M059J (cell line): ENCODE measurements at regions not wholly inside any gene's neighbourhood (a gene's known extent, or its start where the extent isn't known, plus 50 kb on each side); places are given as distances from the start of the nearest gene placed in this dataset.

ENCODE experiments used
- DNase-seq: peaks from one replicate; pipeline ENCODE4 v3.0.0-alpha.2; 2012; ENCODE audit warnings: low read depth

DNA sequence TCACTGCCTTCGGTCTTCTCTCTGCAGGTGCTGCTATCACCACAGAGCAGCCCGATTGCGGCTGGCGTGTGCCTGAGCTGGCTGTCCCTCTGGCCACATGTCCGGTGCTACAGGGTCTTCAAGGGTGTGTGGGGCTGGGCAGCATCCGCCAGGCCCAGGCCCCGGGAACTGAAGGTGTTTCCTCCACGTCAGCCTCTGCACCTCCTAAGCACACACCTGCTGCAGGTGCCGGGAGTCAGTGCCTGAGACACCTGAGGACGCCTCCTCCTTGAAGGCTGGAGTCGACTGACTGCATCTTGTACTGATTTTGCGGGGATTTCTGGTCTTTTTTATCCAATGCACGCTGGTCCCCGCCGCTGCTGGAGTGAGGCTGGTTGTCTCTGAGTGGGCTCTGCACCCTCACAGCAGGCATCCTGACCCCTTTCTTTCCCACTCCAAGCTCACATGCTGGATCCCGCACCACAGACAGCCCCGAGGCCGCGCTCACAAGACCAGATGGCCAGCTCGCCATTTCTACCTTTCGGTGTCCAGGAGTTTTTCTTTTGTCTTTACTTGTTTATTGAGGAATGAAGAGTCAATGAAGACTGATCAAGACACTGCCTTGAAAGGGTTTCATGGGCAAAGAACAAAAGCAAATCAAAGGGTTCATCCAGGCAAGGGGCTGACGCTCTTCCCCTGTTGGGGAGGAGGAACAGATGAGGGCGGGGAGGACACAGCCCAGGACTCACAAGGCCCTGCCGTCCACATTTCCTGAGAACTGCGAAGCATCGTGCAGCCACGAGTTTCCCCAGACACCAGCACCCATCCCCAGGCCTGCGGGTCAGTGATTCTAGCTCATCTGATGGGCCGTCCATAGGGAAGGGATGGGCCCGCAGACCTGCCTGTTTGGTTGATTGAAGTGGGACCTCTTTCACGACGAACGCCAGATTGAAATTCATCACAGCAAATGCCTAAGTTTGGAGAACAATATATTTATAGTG is 203.8 kb upstream of the SOX1 start:
- DNase-seq, result no peak

DNA sequence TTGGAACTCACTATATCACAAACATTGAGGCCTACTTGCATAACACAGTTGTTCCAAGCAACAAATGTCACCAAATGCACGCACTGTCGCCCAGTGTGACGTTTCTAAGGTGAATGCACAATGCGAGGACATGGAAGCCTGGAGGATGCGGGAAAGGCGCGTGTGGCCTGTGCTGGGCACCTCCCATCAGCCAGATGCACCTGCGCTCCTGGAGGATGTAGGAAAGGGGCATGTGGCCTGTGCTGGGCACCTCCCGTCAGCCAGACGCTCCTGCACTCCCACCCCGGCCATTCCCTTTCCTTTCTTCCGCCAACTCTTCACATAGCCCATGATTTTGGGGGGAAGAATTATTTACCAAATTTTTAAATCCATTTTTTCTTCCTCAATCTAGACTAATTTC is 202.4 kb upstream of the SOX1 start:
- no peak for DNase-seq

DNA sequence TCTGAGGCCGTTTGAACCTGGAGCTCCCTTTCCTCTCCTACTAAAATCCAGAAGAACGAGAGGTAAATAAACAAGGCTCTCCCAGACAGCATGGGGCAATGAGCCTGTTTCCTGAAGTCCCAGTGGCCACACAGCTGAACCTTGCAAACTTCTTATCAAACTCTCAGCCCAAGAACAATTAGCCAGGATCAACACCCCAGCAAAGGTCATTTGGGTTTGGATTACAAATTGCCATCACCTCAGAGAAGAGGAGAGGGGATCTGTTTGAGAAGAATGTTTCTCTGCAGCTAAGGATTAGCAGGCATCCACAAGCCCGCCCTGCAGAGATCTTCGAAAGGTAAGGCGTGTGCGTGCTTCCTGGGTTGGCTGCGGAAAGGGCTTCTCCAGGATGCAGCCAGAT is 201.9 kb upstream of the SOX1 start:
- no peak for DNase-seq

DNA sequence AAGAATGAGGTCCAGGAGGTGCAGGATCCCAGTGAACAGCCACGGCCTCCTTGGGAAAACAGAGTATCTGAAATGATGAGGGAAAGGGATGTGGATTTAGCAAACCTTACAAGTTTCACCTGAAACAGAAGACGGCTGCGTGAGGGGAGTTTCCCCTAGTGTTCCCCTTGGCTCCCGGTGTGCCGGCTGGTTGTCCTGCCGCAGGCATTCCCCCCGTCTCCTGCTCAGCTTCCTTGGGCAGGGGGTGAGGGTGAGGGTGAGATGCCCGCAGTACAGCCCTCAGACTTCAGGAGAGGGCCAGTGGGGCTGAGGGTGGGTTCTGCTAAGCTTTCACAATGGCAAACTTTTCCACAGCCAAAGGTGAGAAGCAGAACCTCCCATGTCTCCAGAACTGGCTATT is 201.1 kb upstream of the SOX1 start:
- DNase-seq, result no peak

DNA sequence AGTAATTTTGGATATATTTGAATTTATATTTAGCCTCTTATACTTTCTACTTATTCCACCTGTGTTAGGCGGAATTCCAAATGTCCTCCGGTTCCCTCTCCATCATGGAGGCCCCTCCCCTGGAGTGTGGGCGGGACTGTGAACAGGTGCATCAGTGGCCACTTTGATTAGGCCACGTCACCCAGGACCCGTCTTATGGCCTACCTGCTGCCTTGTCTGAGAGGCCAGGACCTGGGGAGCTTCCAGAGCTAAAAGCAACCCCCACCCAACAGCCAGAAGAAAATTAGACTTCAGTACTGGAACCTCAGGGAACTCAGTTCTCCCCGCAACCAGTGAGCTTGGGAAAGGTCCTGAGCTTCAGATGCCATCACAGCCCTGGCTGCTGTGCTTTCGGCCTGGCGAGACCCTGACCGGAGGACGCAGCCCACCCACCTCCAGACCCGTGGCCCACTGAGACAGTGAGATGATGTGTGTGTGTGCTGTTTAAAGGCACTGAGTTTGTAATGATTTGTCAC is 200.2 kb upstream of the SOX1 start:
- DNase-seq, result no peak

DNA sequence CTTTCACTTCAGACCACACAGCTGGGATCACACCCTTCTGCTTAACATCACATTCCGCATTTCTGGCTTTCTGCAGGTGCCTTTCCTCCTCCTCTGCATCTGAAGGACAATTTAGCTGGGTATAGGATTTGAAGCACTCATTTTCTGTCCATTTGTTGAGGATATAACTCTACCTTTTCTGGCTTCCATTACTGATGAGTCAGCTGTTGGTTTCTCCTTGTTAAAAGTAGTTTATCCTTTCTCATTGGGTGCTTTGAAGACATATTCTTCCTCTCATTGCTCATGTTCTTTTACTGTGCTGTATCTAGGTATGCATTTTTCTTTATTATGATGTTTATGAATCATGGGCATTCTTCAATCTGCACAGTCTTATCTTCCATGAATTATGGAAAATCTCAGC is 199.3 kb upstream of the SOX1 start:
- DNase-seq, result no peak

DNA sequence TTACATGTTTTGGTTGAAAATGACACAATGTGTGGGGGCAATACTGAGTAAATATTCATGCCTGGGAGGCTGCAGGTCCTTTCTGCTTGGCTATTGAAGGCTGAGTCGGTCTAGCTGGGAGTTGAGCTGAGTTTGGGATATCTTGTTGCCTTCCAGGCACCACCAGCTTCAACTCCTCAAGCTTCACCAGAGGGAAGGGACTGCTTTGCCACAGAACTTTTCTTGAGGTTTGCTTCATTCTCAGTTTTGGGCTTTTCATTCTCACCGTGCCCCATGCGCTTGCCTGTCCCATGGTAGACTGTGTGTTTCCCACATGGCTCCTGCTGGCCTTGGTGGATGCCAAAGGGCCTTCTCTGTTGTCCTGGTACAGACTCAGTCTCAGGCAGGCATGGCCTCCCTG is 198.2 kb upstream of the SOX1 start:
- DNase-seq, result no peak

DNA sequence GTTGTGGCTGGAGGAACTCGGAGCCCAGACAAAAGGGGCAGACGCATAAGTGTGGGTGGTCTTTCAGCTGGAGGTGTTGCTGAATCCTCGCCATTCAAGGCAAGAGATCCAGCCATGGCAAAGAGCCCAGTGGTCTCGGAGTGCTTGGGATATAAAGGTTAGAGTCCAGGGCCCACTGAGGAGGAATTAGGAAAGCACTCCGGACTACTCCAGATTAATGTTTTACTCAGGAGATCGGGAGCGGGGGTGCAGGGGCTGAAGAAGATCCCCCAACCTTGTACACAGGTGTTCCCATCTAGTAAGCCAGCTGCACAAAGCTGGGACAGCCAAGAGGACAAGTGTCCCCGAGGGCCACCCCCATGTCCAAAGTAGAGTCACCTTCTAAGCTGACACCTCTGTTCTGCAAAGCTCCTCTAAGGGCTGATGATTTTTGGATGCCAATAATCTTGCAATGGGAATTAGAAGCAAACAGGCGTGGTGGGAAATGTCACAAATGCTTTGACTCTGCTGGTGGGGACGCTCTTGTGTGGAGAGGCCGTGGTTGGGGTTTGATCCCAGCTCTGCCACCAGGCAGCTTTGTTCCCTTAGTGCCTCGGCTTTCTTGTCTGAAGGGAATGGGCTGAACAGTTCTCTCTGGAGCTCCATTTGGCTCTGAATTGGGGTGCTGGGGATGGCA is 194.3 kb upstream of the SOX1 start:
- DNase-seq, result no peak

DNA sequence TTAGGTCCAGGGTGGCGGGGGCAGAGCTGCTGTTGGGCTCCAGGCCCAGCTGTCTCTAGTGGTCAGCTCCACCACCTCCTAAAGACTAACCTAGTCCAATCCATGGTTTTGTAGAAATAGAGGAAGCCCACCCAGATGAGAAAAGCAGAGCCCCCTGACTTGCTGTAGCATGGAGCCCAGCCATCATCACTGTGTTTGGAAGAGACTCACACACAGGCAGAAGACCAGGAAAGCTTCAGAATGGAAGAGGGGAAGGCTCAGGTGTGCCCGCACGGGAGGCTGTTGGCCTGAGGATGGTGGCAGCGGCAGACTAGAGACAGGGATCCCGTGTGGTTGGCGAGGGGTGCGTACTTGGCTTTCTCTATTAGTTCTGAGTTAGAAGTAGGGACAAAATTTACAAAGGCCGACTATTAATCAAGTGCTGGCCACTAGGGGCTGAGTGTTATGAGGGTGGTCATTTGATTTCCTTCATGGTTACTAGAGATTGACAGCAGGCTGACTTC is 193.2 kb upstream of the SOX1 start:
- no peak for DNase-seq

DNA sequence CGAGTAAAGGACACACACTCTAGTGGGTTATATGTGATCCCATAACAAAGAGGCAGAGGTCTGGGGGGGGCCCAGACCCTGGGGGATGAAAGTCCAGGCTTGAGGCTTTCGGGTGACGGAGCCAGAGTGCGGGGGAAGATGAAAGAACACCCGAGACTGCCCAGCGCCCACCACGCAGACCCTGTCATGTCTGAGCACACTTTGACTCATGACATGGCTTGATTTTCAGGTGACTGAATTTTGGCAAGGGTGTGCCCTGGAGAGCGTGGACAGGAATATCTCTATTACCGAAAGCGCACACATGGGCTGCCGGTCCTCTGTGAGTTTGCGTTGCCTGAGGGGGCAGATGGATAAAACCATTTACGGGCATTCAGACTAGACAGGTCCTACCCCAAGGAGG is 192.0 kb upstream of the SOX1 start:
- DNase-seq, result no peak

DNA sequence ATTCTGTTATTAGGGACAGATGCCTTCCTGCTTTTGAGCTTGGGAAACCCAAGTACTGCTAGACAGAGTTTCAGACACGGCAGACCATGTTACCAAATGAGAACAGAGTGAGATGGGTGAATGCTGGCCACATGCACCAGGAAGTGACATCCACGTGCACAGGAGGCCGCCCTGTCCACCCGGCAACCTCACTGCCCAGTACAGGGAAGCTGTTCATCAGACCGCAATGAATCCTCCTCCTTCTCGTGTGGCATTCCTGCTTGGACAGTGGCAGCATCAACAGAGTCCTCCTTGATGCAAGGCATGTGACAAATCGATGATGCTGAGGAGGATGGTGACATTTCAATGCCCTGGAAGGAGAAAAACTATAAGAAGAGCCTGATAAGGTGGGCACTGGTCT is 191.0 kb upstream of the SOX1 start:
- DNase-seq, result no peak

DNA sequence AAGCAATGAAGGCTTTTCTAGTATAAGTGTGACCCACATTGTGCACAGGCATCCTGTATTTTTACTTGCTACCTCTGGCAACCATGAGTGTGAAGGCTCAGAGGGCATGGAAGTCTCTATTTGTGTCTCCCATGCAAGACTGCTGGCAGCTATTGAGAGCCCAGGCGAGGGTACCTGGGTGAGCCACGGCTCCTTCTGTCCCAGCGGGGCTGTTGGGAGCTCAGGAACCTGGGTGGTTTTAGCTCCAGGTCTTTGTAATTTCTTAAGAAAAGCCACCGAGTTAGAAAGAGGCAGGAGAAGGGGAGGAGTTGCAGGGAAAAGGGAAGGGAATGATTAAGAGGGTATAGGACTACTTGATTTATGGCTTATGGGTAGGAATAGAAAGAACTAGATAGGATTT is 190.4 kb upstream of the SOX1 start:
- no peak for DNase-seq

DNA sequence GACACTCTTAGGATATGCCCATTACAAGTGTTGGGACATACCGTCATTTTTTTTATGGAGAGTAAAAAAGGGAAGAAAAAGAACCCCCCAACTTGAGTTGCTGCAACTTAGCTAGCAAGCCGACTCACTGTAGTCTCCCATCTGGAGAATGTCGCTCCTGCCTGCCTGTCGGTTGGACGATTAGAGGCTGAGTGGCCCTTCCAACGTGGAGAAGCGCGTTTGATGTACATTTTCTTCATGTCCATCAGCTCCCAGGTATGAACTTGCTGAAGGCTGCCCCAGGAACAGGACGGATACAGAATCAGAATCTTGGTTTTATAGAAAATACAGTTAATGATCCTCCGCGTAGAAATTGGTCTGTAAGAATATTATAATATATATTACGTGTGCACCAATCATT is 189.0 kb upstream of the SOX1 start:
- no peak for DNase-seq

DNA sequence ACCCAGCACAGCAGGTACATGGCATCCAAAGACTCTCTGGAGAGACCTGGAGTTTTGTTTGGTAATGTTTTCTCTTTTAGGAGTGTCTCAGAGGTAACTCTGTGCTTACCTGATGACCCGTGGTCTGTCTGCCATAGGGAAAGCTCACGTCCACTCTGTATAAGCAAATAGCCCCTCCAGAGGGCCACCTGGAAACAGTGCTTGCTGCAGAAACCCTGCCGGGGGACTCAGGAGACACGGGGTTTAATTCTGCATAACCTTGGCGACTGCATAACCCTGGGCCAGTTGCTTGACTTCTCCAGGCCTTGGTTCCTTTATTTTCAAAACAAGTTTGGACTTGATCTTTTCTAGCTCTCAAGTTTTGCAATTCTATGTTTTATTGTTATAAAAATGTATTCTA is 187.2 kb upstream of the SOX1 start:
- DNase-seq, result no peak

DNA sequence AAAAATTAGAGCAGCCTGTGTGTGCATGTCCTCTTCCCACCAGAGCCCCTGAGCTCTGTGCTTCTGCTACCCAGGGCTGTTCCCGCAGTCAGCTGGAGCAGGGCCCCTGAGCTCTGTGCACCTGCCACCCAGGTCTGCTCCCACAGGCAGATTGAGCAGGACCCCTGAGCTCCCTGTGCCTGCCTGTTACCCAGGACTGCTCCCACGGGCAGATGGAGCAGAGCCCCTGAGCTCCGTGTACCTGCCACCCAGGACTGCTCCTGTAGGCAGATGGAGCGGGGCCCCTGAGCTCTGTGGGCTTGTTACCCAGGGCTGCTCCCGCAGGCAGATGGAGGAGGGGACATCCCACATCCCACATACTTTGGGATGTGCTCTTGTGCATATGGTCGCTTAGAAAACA is 186.8 kb upstream of the SOX1 start:
- DNase-seq, result no peak

DNA sequence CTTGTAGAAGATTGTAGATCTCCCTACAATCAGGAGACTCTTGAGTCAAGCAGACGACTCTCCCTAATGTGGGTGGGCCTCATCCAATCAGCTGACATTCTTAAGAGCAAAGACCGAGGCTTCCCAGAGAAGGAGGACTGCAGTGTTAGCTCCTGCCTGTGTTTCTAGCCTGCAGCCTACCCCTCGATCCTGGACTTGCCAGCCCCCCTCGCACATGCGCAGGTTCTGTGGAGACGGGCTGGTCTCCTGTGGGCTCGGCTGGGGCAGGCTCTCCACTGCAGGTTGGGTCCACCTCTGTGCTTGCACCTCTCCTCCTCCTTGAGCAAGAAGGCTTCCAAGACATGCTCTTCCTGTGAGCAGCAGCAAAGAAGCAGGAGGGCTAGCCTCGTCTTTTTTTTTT is 185.2 kb upstream of the SOX1 start:
- DNase-seq, result no peak

DNA sequence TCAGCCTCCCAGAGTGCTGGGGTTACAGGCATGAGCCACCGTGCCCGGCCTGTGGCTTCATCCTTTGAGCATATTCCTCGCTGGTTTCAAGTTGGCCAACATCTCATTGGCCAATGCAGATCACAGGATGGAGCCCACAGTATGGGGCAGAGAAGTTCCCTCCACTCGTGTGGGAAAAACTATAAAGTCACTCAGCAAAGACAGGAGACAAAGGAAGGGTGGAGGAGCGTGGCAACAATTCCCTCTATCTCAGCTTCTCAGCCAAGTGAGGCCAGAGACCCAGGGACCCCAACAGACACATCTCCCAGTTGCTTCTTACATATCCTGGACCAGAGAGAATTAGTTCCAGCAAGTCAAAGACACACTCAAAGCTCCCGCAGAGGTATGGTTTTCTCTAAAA is 184.6 kb upstream of the SOX1 start:
- DNase-seq, result no peak

DNA sequence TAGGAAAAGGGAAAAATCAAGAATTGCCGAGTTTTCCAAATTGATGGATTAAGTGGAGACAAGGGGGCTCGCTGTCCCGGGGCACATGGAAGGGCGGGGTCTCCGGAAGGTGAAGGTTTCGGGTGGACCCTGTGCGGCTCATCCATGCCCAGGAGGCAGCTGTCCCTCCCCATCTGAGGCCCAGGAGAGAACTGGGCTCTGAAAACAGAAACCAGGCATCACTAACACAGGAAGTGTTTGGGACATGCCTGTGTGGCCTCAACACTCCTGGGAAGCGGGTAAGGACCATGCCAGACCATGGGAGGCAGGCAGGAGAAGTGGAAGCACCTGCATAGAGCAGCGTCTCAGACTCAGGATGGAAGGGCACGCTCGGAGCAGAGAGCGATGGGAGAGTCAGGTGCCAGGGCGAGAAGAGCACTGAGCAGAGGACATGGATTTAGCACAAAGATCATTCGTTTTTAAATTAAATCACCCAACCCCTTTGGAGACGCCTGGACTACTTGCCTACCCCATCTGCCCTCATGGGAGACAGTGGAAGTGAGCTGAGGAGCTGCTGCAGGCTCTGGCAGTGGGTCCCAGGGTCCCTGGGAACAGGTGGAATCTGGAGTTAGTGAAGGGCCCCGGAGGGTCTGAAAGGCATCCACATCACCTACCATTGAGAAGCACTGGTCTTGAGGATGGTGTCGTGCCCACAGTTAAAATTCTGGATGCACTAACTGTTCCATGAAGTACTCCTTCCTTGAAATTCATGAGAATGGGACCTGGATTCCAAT is 183.2 kb upstream of the SOX1 start:
- DNase-seq, result no peak

DNA sequence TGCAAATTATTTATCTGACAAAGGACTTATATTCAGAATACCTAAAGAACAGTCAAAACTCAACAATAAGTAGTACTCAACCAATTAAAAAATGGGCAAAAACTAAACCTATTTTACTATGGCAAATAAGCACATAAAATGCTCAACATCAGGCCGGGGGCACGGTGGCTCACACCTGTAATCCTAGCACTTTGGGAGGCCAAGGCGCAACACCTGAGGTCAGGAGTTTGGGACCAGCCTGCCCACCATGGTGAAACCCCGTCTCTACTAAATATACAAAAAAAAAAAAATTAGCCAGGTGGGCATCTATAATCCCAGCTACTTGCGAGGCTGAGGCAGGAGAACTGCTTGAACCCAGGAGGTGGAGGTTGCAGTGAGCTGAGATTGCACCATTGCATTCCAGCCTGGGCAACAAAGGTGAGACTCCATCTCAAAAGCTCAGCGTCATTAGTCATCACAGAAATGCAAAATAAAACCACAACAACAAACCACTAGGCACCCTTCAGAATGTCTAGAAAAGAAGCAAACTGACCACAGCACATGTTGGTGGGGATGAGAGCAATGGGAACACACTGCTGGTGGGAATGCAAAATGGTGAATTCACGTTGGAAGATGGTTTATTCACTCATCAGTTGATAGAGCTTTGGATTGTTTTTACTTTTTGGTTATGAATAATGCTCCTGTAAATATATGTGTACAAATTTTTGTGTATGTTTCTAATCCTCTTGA is 180.6 kb upstream of the SOX1 start:
- DNase-seq, result no peak

DNA sequence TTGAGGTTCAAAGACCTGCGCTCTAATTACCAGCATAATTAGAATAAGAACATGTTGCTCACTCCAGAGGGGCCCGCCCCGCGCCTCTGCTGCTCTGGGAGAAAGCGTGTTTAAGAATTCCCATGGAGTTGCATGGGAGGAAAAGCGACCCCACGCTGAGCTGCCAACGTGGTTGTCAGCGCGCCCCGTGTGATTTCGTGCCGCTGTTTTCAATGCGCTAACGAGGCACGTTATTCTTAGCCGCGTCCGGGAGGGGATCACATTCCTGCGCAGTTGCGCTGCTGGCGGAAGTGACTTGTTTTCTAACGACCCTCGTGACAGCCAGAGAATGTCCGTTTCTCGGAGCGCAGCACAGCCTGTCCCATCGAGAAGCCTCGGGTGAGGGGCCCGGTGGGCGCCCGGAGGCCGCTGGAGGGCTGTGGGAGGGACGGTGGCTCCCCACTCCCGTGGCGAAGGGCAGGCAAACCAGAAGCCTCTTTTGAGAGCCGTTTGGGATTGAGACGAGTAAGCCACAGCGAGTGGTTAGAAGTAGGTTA is 173.8 kb upstream of the SOX1 start:
- no peak for DNase-seq
